Osteoblast (primary cell): ENCODE measurements at regions not wholly inside any gene's neighbourhood (a gene's known extent, or its start where the extent isn't known, plus 50 kb on each side); places are given as distances from the start of the nearest gene placed in this dataset.
"Not testable (repeated sequence)": the region's sequence is repeated elsewhere in the genome, so short reads cannot be mapped to it uniquely, and the experiment has no call there.

Experiments
- DNase-seq: peaks from one replicate; pipeline ENCODE4 v3.0.0; 2011; ENCODE audit warnings: low spot score, mixed read lengths; ENCODE audit not compliant: insufficient read length; ENCODE audit errors: missing footprints
- H2AFZ ChIP-seq: 2 replicates; pipeline ENCODE4 v1.6.0; 2011; ENCODE audit warnings: mild to moderate bottlenecking, low read length
- H3K27ac ChIP-seq: 2 replicates; pipeline ENCODE4 v1.5.1; 2011; ENCODE audit warnings: mild to moderate bottlenecking, low read depth, low read length, moderate library complexity
- H3K27me3 ChIP-seq: 2 replicates; pipeline ENCODE4 v1.6.0; 2012; ENCODE audit warnings: mild to moderate bottlenecking, control low read depth, inconsistent platforms, low read length, moderate library complexity; ENCODE audit not compliant: insufficient read depth
- H3K36me3 ChIP-seq: 2 replicates; pipeline ENCODE4 v1.5.1; 2011; ENCODE audit warnings: mild to moderate bottlenecking, low read length, control low read depth, moderate library complexity; ENCODE audit not compliant: insufficient read depth
- H3K4me1 ChIP-seq: 2 replicates; pipeline ENCODE4 v1.5.1; 2011; ENCODE audit warnings: mild to moderate bottlenecking, low read length, control low read depth, moderate library complexity; ENCODE audit not compliant: insufficient read depth
- H3K4me2 ChIP-seq: 2 replicates; pipeline ENCODE4 v1.6.0; 2011; ENCODE audit warnings: mild to moderate bottlenecking, low read length; ENCODE audit not compliant: insufficient read depth
- H3K4me3 ChIP-seq: fragments of 200-600 bp; sonication (generic); 3 replicates; pipeline ENCODE4 v1.5.1; 2012; ENCODE audit warnings: mild to moderate bottlenecking, low read length, inconsistent platforms; ENCODE audit not compliant: insufficient read depth
- H3K79me2 ChIP-seq: 2 replicates; pipeline ENCODE4 v1.6.0; 2012; ENCODE audit warnings: mild to moderate bottlenecking, low read length, control low read depth, inconsistent platforms; ENCODE audit not compliant: insufficient read depth
- H3K9me3 ChIP-seq: 2 replicates; pipeline ENCODE4 v1.5.1; 2011; ENCODE audit warnings: low read depth, low read length, control low read depth
- H4K20me1 ChIP-seq: 2 replicates; pipeline ENCODE4 v1.6.0; 2012; ENCODE audit warnings: mild to moderate bottlenecking, low read length, control low read depth; ENCODE audit not compliant: insufficient read depth
- TF ChIP-seq, protein P1 (sequence below): IDR thresholded peaks from 2 replicates; pipeline ENCODE4 v1.5.1; 2011; ENCODE audit warnings: mild to moderate bottlenecking, low read depth, low read length, moderate library complexity; ENCODE audit errors: extremely low read depth

GRCh38 chr9:111271047-111271446 lies 59.0 kb downstream of the OR2K2 start:
- no peaks in the 10 kb centered on the region for H3K27me3 ChIP-seq

GRCh38 chr9:111266024-111266423 lies 64.0 kb downstream of the OR2K2 start:
- not testable (repeated sequence) for DNase-seq, H3K27ac ChIP-seq, H3K4me3 ChIP-seq, H3K79me2 ChIP-seq, H3K4me1 ChIP-seq, H4K20me1 ChIP-seq, H3K4me2 ChIP-seq, H2AFZ ChIP-seq, H3K27me3 ChIP-seq, H3K36me3 ChIP-seq, H3K9me3 ChIP-seq

More at GRCh38 chr9:111271047-111271446, 59.0 kb downstream of the OR2K2 start:
- no peak for DNase-seq
- Histone ChIP-seq H3K4me2 (no peak overlapping the region), H3K79me2 (no peaks in the 10 kb centered on the region), H3K4me3 (no peak overlapping the region), H4K20me1 (no peaks in the 10 kb centered on the region), H3K36me3 (no peaks in the 10 kb centered on the region), H3K27ac (no peak overlapping the region), H3K4me1 (peaks cover 8% of the 10 kb centered on the region), H3K9me3 (no peaks in the 10 kb centered on the region), H2AFZ (no peak overlapping the region)
- TF ChIP-seq, protein P1, sequence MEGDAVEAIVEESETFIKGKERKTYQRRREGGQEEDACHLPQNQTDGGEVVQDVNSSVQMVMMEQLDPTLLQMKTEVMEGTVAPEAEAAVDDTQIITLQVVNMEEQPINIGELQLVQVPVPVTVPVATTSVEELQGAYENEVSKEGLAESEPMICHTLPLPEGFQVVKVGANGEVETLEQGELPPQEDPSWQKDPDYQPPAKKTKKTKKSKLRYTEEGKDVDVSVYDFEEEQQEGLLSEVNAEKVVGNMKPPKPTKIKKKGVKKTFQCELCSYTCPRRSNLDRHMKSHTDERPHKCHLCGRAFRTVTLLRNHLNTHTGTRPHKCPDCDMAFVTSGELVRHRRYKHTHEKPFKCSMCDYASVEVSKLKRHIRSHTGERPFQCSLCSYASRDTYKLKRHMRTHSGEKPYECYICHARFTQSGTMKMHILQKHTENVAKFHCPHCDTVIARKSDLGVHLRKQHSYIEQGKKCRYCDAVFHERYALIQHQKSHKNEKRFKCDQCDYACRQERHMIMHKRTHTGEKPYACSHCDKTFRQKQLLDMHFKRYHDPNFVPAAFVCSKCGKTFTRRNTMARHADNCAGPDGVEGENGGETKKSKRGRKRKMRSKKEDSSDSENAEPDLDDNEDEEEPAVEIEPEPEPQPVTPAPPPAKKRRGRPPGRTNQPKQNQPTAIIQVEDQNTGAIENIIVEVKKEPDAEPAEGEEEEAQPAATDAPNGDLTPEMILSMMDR = no peak

DNA sequence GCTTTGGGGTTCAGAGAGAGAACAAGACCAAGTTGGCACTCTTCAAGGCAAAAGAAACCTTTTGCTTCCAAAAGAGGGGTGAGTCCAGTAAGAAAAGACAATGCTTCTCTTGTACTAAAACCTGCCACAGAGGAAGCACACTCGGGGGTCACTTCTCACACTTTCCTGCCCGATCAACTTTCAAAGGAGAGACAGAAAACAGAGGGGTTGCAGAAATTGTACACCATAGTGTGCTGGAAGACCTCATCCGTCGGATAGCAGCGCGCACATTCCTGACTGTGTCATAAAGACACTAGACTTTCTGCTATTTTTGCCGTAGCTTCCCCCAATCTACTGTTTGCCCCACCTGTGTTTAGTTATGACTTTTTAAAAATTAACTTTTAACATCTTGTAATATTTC lies 66.9 kb downstream of the OR2K2 start:
- no peaks in the 10 kb centered on the region for H3K4me1 ChIP-seq
- no peak overlapping the region for H3K4me3 ChIP-seq
- H3K4me2 ChIP-seq = no peak overlapping the region
- H3K9me3 ChIP-seq = no peaks in the 10 kb centered on the region
- H4K20me1 ChIP-seq = no peaks in the 10 kb centered on the region
- H2AFZ ChIP-seq = no peak overlapping the region
- H3K79me2 ChIP-seq = no peaks in the 10 kb centered on the region
- no peak for DNase-seq
- H3K36me3 ChIP-seq = no peaks in the 10 kb centered on the region
- no peak overlapping the region for H3K27ac ChIP-seq
- TF ChIP-seq, protein P1 = no peak
- no peaks in the 10 kb centered on the region for H3K27me3 ChIP-seq

- H4K20me1 ChIP-seq = no peaks in the 10 kb centered on the region
- no peaks in the 10 kb centered on the region for H3K9me3 ChIP-seq
- H3K27me3 ChIP-seq = no peaks in the 10 kb centered on the region
- no peaks in the 10 kb centered on the region for H3K79me2 ChIP-seq
- no peaks in the 10 kb centered on the region for H3K36me3 ChIP-seq
- H3K4me3 ChIP-seq = no peak overlapping the region
- no peak overlapping the region for H3K27ac ChIP-seq
- H2AFZ ChIP-seq = no peak overlapping the region
- no peaks in the 10 kb centered on the region for H3K4me1 ChIP-seq
- TF ChIP-seq, protein P1 = no peak
- H3K4me2 ChIP-seq = no peak overlapping the region
- DNase-seq = no peak
Observed at GRCh38 chr9:111258875-111259271, 71.2 kb downstream of the OR2K2 start.
